Chondrocyte (in vitro differentiated cells): ENCODE measurements at regions not wholly inside any gene's neighbourhood (a gene's known extent, or its start where the extent isn't known, plus 50 kb on each side); places are given as distances from the start of the nearest gene placed in this dataset.
A peak's percentile ranks its signal among the peaks of the same experiment; 100 is the strongest.

Source experiments
- DNase-seq: peaks from one replicate; pipeline ENCODE4 v3.0.0; 2021; ENCODE audit warnings: mixed read lengths, low spot score
- H3K27ac Mint-ChIP-seq: one replicate; pipeline ENCODE4 v1.8.0; 2021; ENCODE audit warnings: mild to moderate bottlenecking, moderate library complexity, mixed read lengths; ENCODE audit not compliant: unreplicated experiment
- H3K27me3 Mint-ChIP-seq: 2 replicates; pipeline ENCODE4 v1.8.0; 2021; ENCODE audit warnings: low read depth, mixed read lengths
- H3K36me3 Mint-ChIP-seq: 2 replicates; pipeline ENCODE4 v1.8.0; 2021; ENCODE audit warnings: low read depth, mixed read lengths
- H3K4me1 Mint-ChIP-seq: 2 replicates; pipeline ENCODE4 v1.8.0; 2021; ENCODE audit warnings: low read depth, mild to moderate bottlenecking, mixed read lengths
- H3K4me3 Mint-ChIP-seq: one replicate; pipeline ENCODE4 v1.8.0; 2021; ENCODE audit warnings: mild to moderate bottlenecking, moderate library complexity, mixed read lengths; ENCODE audit not compliant: unreplicated experiment
- H3K9me3 Mint-ChIP-seq: 2 replicates; pipeline ENCODE4 v1.8.0; 2021; ENCODE audit warnings: low read depth, mixed read lengths
- CTCF ChIP-seq: fragments of 200-600 bp; sonication (generic); IDR thresholded peaks from 2 replicates; pipeline ENCODE4 v1.5.0; 2021; ENCODE audit warnings: antibody characterized with exemption, mild to moderate bottlenecking, moderate library complexity

GRCh38 chr5:61801174-61801573 lies 469.1 kb downstream of the ZSWIM6 start:
- no peaks in the 10 kb centered on the region for H3K9me3 Mint-ChIP-seq
- H3K4me1 Mint-ChIP-seq: peaks cover 16% of the 10 kb centered on the region
- H3K36me3 Mint-ChIP-seq: no peaks in the 10 kb centered on the region
- no peak overlapping the region for H3K27ac Mint-ChIP-seq
- DNase-seq: no peak
- H3K4me3 Mint-ChIP-seq: no peak overlapping the region
- TF ChIP-seq CTCF: no peak
- peaks cover 2% of the 10 kb centered on the region for H3K27me3 Mint-ChIP-seq

GRCh38 chr5:61802456-61802855 lies 470.4 kb downstream of the ZSWIM6 start:
- no peak for TF ChIP-seq CTCF
- Mint-ChIP-seq H3K9me3 (no peaks in the 10 kb centered on the region), H3K36me3 (no peaks in the 10 kb centered on the region), H3K4me1 (peaks cover 20% of the 10 kb centered on the region), H3K27ac (no peak overlapping the region), H3K27me3 (peaks cover 2% of the 10 kb centered on the region), H3K4me3 (no peak overlapping the region)
- no peak for DNase-seq

- H3K4me1 Mint-ChIP-seq: peaks cover 20% of the 10 kb centered on the region
- no peak for DNase-seq
- H3K27me3 Mint-ChIP-seq: no peaks in the 10 kb centered on the region
- H3K9me3 Mint-ChIP-seq: no peaks in the 10 kb centered on the region
- no peaks in the 10 kb centered on the region for H3K36me3 Mint-ChIP-seq
- peak overlapping the region; percentile 53 for H3K27ac Mint-ChIP-seq
- H3K4me3 Mint-ChIP-seq: no peak overlapping the region
- no peak for TF ChIP-seq CTCF
Measured at GRCh38 chr5:61805101-61805500, 473.0 kb downstream of the ZSWIM6 start.

GRCh38 chr5:61806491-61807020 lies 474.5 kb downstream of the ZSWIM6 start:
- Mint-ChIP-seq H3K4me1 (peaks cover 26% of the 10 kb centered on the region), H3K4me3 (no peak overlapping the region), H3K27ac (no peak overlapping the region), H3K27me3 (no peaks in the 10 kb centered on the region), H3K36me3 (no peaks in the 10 kb centered on the region), H3K9me3 (no peaks in the 10 kb centered on the region)
- TF ChIP-seq CTCF: no peak
- DNase-seq: no peak

- no peak for DNase-seq
- TF ChIP-seq CTCF: no peak
- H3K27ac Mint-ChIP-seq: no peak overlapping the region
- H3K9me3 Mint-ChIP-seq: no peaks in the 10 kb centered on the region
- H3K36me3 Mint-ChIP-seq: no peaks in the 10 kb centered on the region
- peaks cover 26% of the 10 kb centered on the region for H3K4me1 Mint-ChIP-seq
- H3K4me3 Mint-ChIP-seq: no peak overlapping the region
- H3K27me3 Mint-ChIP-seq: no peaks in the 10 kb centered on the region
Measured at GRCh38 chr5:61808091-61808490, 476.0 kb downstream of the ZSWIM6 start.
